ENCODE measurements at regions not wholly inside any gene's neighbourhood (a gene's known extent, or its start where the extent isn't known, plus 50 kb on each side); places are given as distances from the start of the nearest gene placed in this dataset.

DNA sequence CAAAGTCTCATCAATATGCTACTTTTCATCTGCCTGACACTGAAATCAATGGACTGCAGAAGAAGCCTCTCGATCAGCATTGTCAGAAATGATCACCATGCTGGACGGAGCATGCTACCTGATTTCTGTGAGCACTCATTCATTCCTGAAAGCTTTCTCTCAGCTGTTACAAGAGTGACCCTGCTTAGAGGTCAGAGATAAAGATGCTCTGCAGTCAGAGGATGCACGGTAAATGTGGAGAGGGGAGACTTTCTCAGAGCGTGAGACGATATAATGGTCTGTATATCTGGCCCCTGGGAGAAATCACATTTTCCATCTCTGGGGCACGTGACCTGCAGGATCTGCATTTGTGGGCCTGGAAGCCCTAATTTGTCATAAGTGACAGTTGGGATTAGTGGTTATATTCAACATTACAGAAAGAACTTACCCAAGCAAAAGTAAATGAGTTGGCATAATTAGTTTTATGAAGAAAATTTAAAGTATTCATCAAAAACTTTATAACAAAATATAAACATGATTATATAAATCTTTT, 125.6 kb upstream of the TTC29 start:
- TF ChIP-seq RARB (CRISPR knock-in tag; IDR thresholded peaks at IDR 0.05) (no peak), ZFP3 (CRISPR knock-in tag; IDR thresholded peaks at IDR 0.05) (no peak), TCF4 (CRISPR knock-in tag; IDR thresholded peaks at IDR 0.05; ENCODE audit: borderline replicate concordance) (no peak), ZNF70 (CRISPR knock-in tag; IDR thresholded peaks at IDR 0.05) (no peak), SNAI2 (CRISPR knock-in tag; IDR thresholded peaks at IDR 0.05) (no peak)
- TF ChIP-seq, protein P1, sequence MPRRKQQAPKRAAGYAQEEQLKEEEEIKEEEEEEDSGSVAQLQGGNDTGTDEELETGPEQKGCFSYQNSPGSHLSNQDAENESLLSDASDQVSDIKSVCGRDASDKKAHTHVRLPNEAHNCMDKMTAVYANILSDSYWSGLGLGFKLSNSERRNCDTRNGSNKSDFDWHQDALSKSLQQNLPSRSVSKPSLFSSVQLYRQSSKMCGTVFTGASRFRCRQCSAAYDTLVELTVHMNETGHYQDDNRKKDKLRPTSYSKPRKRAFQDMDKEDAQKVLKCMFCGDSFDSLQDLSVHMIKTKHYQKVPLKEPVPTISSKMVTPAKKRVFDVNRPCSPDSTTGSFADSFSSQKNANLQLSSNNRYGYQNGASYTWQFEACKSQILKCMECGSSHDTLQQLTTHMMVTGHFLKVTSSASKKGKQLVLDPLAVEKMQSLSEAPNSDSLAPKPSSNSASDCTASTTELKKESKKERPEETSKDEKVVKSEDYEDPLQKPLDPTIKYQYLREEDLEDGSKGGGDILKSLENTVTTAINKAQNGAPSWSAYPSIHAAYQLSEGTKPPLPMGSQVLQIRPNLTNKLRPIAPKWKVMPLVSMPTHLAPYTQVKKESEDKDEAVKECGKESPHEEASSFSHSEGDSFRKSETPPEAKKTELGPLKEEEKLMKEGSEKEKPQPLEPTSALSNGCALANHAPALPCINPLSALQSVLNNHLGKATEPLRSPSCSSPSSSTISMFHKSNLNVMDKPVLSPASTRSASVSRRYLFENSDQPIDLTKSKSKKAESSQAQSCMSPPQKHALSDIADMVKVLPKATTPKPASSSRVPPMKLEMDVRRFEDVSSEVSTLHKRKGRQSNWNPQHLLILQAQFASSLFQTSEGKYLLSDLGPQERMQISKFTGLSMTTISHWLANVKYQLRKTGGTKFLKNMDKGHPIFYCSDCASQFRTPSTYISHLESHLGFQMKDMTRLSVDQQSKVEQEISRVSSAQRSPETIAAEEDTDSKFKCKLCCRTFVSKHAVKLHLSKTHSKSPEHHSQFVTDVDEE (CRISPR knock-in tag; IDR thresholded peaks at IDR 0.05), result no peak
